Mesendoderm (in vitro differentiated cells): ENCODE measurements at regions not wholly inside any gene's neighbourhood (a gene's known extent, or its start where the extent isn't known, plus 50 kb on each side); places are given as distances from the start of the nearest gene placed in this dataset.

Experiments used
- DNase-seq: peaks from one replicate; pipeline ENCODE4 v3.0.0; 2013
- H2AK5ac ChIP-seq: 2 replicates; pipeline ENCODE4 v1.6.1; 2013; ENCODE audit warnings: low read length, inconsistent platforms
- H2BK120ac ChIP-seq: 2 replicates; pipeline ENCODE4 v1.6.1; 2013; ENCODE audit warnings: low read depth, mild to moderate bottlenecking, low read length, moderate library complexity, mixed read lengths
- H2BK15ac ChIP-seq: replicated peaks from 2 replicates; pipeline ENCODE4 v1.6.1; 2013; ENCODE audit warnings: low read depth, mild to moderate bottlenecking, moderate library complexity
- H2BK5ac ChIP-seq: 2 replicates; pipeline ENCODE4 v1.6.1; 2013; ENCODE audit warnings: low read length, inconsistent platforms
- H3K18ac ChIP-seq: 2 replicates; pipeline ENCODE4 v1.6.1; 2013; ENCODE audit warnings: mild to moderate bottlenecking, low read length, mixed read lengths
- H3K23ac ChIP-seq: one replicate; pipeline ENCODE4 v1.6.1; 2013; ENCODE audit warnings: low read length
- H3K27ac ChIP-seq: 2 replicates; pipeline ENCODE4 v1.5.1; 2013; ENCODE audit warnings: low read depth, mild to moderate bottlenecking, inconsistent platforms, low read length, moderate library complexity
- H3K27me3 ChIP-seq: 2 replicates; pipeline ENCODE4 v1.6.1; 2013; ENCODE audit warnings: low read length, control low read depth, mild to moderate bottlenecking, inconsistent platforms; ENCODE audit not compliant: insufficient read depth, poor library complexity
- H3K36me3 ChIP-seq: 2 replicates; pipeline ENCODE4 v1.6.1; 2013; ENCODE audit warnings: low read length, inconsistent platforms; ENCODE audit not compliant: control insufficient read depth, insufficient read depth
- H3K4ac ChIP-seq: one replicate; pipeline ENCODE4 v1.6.1; 2013; ENCODE audit warnings: low read depth, mild to moderate bottlenecking, low read length, moderate library complexity
- H3K4me1 ChIP-seq: 2 replicates; pipeline ENCODE4 v1.6.1; 2013; ENCODE audit warnings: low read depth, low read length, inconsistent platforms; ENCODE audit not compliant: control insufficient read depth
- H3K4me2 ChIP-seq: 2 replicates; pipeline ENCODE4 v1.6.1; 2013; ENCODE audit warnings: low read length
- H3K4me3 ChIP-seq: 2 replicates; pipeline ENCODE4 v1.5.1; 2013; ENCODE audit warnings: mild to moderate bottlenecking, low read length
- H3K56ac ChIP-seq: one replicate; pipeline ENCODE4 v1.6.1; 2013; ENCODE audit warnings: low read length
- H3K79me1 ChIP-seq: 2 replicates; pipeline ENCODE4 v1.6.1; 2013; ENCODE audit warnings: low read length, inconsistent platforms
- H3K79me2 ChIP-seq: 2 replicates; pipeline ENCODE4 v1.6.1; 2013; ENCODE audit warnings: mild to moderate bottlenecking, low read length; ENCODE audit not compliant: control insufficient read depth, insufficient read depth
- H3K9ac ChIP-seq: 2 replicates; pipeline ENCODE4 v1.6.1; 2013; ENCODE audit warnings: low read length, inconsistent platforms
- H4K5ac ChIP-seq: one replicate; pipeline ENCODE4 v1.6.1; 2013; ENCODE audit warnings: low read length
- H4K8ac ChIP-seq: one replicate; pipeline ENCODE4 v1.6.1; 2013; ENCODE audit warnings: low read depth, mild to moderate bottlenecking, control low read depth, low read length, moderate library complexity
- WGBS: extraction: QIAGEN DNeasy Blood & Tissue Kit; methylation state at CpG from one replicate; pipeline ENCODE4 v1.1.7; 2013; ENCODE audit warnings: low lambda C conversion rate, missing lambda C conversion rate; ENCODE audit not compliant: insufficient coverage; ENCODE audit errors: extremely low coverage; 5-methylcytosine and 5-hydroxymethylcytosine counted together

DNA sequence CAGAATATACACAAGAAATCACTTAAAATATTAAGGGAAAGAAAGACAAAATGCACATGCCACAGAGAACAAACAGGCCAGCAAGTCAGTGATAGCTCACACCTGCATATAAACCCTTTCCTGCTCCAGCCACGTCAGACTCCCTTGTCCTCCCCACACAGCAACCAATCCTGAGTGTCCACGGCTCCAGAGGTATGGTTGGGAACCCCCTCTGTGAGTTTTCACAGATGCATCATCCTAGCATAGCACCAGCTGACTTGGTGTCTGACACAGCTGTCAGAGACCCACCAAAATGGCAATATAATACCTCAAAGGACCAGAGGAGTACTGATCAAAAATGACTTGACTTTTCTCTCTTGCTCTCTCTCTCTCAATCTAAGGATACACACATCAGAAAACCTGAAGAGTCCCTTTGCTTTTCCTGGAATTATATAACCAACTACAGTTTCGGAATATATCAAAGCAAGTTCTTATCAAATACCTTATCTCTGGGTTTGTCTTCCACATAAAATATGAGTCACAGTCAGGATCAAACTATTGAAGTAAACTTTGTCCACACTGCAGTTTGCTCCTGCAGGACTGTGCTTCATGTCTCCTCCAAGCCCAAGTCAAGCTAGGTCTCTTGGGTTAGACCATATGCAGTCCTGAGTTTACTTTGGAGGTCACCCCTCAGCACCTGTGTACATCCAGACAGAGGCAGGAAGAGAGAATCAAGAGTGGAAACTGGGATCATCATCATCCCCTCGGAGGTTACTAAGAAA, 187.1 kb upstream of the THBS1 start:
- H3K27me3 ChIP-seq: no peaks in the 10 kb centered on the region
- H3K36me3 ChIP-seq: no peaks in the 10 kb centered on the region
- no peak overlapping the region for H3K18ac ChIP-seq
- no peak overlapping the region for H3K4ac ChIP-seq
- no peaks in the 10 kb centered on the region for H3K79me1 ChIP-seq
- no peak overlapping the region for H2AK5ac ChIP-seq
- H3K4me2 ChIP-seq: no peak overlapping the region
- no peaks in the 10 kb centered on the region for H3K79me2 ChIP-seq
- H3K23ac ChIP-seq: no peak overlapping the region
- no peak overlapping the region for H2BK5ac ChIP-seq
- no peak overlapping the region for H3K9ac ChIP-seq
- H3K4me3 ChIP-seq: no peak overlapping the region
- no peak overlapping the region for H4K5ac ChIP-seq
- H2BK15ac ChIP-seq: no peak overlapping the region
- no peak overlapping the region for H2BK120ac ChIP-seq
- no peak overlapping the region for H4K8ac ChIP-seq
- H3K4me1 ChIP-seq: no peaks in the 10 kb centered on the region
- H3K56ac ChIP-seq: no peak overlapping the region
- no peak for DNase-seq
- H3K27ac ChIP-seq: no peak overlapping the region
- no CpG with 5 or more reads among the region's 4 CpGs for WGBS

DNA sequence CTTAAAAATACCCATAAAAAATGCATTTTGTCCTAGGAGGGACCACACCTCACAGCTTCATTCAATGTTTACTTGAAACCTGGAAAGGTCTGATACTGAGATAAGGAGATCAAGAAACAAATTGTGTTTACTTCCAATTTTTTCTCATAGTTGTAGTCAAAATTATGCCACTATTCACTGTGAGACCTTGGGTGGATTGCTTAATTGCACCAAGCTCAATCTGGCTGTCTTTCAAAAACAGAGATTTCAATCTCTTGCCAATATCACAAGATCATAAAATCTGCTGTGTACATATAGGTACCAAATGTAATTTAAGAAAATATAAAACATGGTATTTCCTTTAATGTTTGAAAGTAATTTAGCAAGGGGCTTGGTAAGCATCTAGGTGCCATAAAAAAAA, 186.4 kb upstream of the THBS1 start:
- Histone ChIP-seq H3K27ac (no peak overlapping the region), H2BK120ac (no peak overlapping the region)

DNA sequence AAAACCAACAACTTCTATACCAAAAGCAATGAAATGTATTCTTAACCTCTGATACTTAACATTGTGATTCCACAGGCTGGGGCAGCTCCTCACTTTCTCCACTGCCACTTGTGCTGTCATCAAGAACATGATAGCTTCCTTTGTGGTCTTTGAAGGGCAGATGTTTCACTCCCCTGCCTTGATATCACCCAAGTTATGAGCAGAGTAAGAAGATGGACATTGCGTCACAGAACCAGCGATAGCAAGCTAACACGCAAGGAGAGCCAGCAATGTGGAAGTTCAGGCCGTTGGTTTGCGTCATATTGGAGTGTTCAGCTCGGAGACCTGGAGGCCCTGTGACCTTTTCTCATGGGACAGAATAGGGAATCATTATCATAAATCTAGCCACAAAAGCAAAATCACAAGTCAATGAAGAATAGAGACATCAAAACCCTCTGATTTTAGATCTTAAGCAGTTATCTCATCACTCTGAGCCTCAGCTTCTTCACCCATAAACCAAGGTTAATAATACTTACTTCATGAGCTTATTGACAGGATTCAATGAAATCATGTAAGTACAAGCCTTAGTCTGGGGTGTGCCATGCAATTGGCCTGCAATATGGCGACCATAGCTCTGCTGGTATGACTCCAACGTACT, 183.8 kb upstream of the THBS1 start:
- no peak overlapping the region for H3K18ac ChIP-seq
- no peaks in the 10 kb centered on the region for H3K27me3 ChIP-seq
- H3K79me1 ChIP-seq: no peaks in the 10 kb centered on the region
- no CpG with 5 or more reads among the region's 8 CpGs for WGBS
- H3K79me2 ChIP-seq: no peaks in the 10 kb centered on the region
- DNase-seq: no peak
- H3K4ac ChIP-seq: no peak overlapping the region
- H2BK5ac ChIP-seq: no peak overlapping the region
- no peak overlapping the region for H3K4me3 ChIP-seq
- H3K23ac ChIP-seq: no peak overlapping the region
- H3K27ac ChIP-seq: no peak overlapping the region
- H2BK120ac ChIP-seq: no peak overlapping the region
- no peaks in the 10 kb centered on the region for H3K36me3 ChIP-seq
- no peak overlapping the region for H3K9ac ChIP-seq
- no peak overlapping the region for H4K8ac ChIP-seq
- no peak overlapping the region for H3K56ac ChIP-seq
- no peaks in the 10 kb centered on the region for H3K4me1 ChIP-seq
- no peak overlapping the region for H2BK15ac ChIP-seq
- H2AK5ac ChIP-seq: no peak overlapping the region
- H4K5ac ChIP-seq: no peak overlapping the region
- H3K4me2 ChIP-seq: no peak overlapping the region

More for the DNA sequence above, 186.4 kb upstream of the THBS1 start:
- no peak overlapping the region for H3K23ac ChIP-seq
- no peaks in the 10 kb centered on the region for H3K79me1 ChIP-seq
- H2AK5ac ChIP-seq: no peak overlapping the region
- no peak overlapping the region for H3K9ac ChIP-seq
- no peak overlapping the region for H3K4me3 ChIP-seq
- no peak overlapping the region for H2BK15ac ChIP-seq
- H4K8ac ChIP-seq: no peak overlapping the region
- no peak overlapping the region for H3K56ac ChIP-seq
- H3K4ac ChIP-seq: no peak overlapping the region
- no peaks in the 10 kb centered on the region for H3K79me2 ChIP-seq
- H3K18ac ChIP-seq: no peak overlapping the region
- no peaks in the 10 kb centered on the region for H3K36me3 ChIP-seq
- no peaks in the 10 kb centered on the region for H3K4me1 ChIP-seq
- H3K27me3 ChIP-seq: no peaks in the 10 kb centered on the region
- H2BK5ac ChIP-seq: no peak overlapping the region
- no peak overlapping the region for H4K5ac ChIP-seq
- no peak for DNase-seq
- H3K4me2 ChIP-seq: no peak overlapping the region

DNA sequence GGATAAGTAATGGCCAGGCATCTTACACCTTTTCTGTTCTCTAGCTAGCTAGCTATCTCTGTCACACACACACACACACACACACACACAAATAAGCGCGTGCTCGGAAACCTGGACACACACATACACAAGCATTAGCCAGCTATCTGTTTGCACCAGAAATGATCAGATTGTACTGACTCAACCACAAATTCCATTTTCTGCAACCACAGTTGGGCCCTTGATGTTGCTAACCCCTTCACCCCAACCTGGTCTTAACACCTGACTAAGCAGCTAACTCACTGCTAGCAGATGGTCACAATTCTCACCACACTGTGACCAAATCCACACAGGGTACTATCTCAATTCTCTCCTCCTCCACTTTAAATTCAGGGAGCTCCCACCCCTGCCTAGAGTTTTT, 183.0 kb upstream of the THBS1 start:
- H2BK15ac ChIP-seq: no peak overlapping the region
- no peaks in the 10 kb centered on the region for H3K4me1 ChIP-seq
- no peak overlapping the region for H3K18ac ChIP-seq
- no peaks in the 10 kb centered on the region for H3K79me2 ChIP-seq
- H3K4me2 ChIP-seq: no peak overlapping the region
- no peaks in the 10 kb centered on the region for H3K36me3 ChIP-seq
- no peaks in the 10 kb centered on the region for H3K79me1 ChIP-seq
- no peaks in the 10 kb centered on the region for H3K27me3 ChIP-seq
- no peak overlapping the region for H3K4me3 ChIP-seq
- H2BK5ac ChIP-seq: no peak overlapping the region
- DNase-seq: no peak
- no peak overlapping the region for H3K9ac ChIP-seq
- H3K27ac ChIP-seq: no peak overlapping the region
- H3K23ac ChIP-seq: no peak overlapping the region
- WGBS: no CpG with 5 or more reads among the region's 3 CpGs
- no peak overlapping the region for H2AK5ac ChIP-seq
- H3K56ac ChIP-seq: no peak overlapping the region
- H2BK120ac ChIP-seq: no peak overlapping the region
- no peak overlapping the region for H3K4ac ChIP-seq
- H4K8ac ChIP-seq: no peak overlapping the region
- no peak overlapping the region for H4K5ac ChIP-seq

DNA sequence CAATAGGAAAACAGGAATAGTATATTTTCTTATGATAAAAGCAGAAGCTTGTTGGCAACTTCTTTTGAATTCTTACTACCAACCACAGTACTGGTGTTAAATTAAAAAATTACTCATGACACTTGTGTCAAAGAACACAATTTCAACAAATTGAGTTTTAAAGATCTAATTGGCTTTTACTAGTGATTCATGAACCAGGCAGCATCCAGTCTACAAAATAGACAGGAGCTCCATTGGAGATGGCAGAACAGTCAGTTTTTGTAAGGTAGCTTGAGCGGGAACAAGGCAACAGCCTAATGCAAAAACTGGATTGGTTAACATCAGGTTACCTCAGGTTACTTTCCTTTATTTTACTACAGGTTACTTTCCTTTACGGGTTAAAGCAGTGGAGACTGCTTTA, 181.3 kb upstream of the THBS1 start:
- Histone ChIP-seq H3K9ac (no peak overlapping the region), H4K8ac (no peak overlapping the region), H2BK120ac (no peak overlapping the region), H3K23ac (no peak overlapping the region), H3K79me2 (no peaks in the 10 kb centered on the region), H3K4me2 (no peak overlapping the region), H3K27ac (no peak overlapping the region), H3K4me1 (no peaks in the 10 kb centered on the region), H2AK5ac (no peak overlapping the region), H3K56ac (no peak overlapping the region), H3K4ac (no peak overlapping the region), H3K4me3 (no peak overlapping the region), H3K18ac (peak overlapping the region; percentile 34), H2BK5ac (no peak overlapping the region), H2BK15ac (no peak overlapping the region), H3K27me3 (no peaks in the 10 kb centered on the region), H3K79me1 (no peaks in the 10 kb centered on the region), H3K36me3 (no peaks in the 10 kb centered on the region), H4K5ac (no peak overlapping the region)
- DNase-seq: no peak
- WGBS: no CpG with 5 or more reads among the region's 2 CpGs

DNA sequence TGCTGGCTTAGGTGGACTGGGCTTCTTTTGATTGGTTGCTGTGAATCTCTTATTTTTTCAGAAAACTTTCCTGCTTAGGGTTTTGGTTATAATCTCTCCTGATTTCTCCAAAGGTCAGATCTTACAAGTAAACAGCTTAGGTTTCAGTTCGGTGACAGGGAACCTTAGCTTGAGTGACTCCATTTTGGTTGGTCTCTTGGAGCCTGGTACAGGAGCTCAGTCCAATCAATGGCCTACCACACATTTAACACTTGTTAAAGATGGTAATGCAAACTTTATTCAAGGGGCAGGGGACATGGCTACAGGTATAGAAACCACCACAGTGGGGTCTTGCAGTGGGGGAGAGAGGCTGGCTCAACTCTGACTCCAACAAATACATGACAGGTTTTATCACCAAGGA, 180.9 kb upstream of the THBS1 start:
- H3K56ac ChIP-seq: no peak overlapping the region
- no CpG with 5 or more reads among the region's 1 CpG for WGBS
- no peaks in the 10 kb centered on the region for H3K4me1 ChIP-seq
- H3K79me2 ChIP-seq: no peaks in the 10 kb centered on the region
- H3K27me3 ChIP-seq: no peaks in the 10 kb centered on the region
- no peak overlapping the region for H3K4ac ChIP-seq
- no peak overlapping the region for H2BK120ac ChIP-seq
- no peak overlapping the region for H2BK15ac ChIP-seq
- H3K4me3 ChIP-seq: no peak overlapping the region
- no peak overlapping the region for H3K23ac ChIP-seq
- H3K4me2 ChIP-seq: no peak overlapping the region
- H2BK5ac ChIP-seq: no peak overlapping the region
- H4K8ac ChIP-seq: no peak overlapping the region
- no peak overlapping the region for H4K5ac ChIP-seq
- DNase-seq: no peak
- H3K9ac ChIP-seq: no peak overlapping the region
- H2AK5ac ChIP-seq: no peak overlapping the region
- peak overlapping the region; percentile 34 for H3K18ac ChIP-seq
- no peaks in the 10 kb centered on the region for H3K79me1 ChIP-seq
- H3K27ac ChIP-seq: no peak overlapping the region
- H3K36me3 ChIP-seq: no peaks in the 10 kb centered on the region
